ENCODE measurements at regions not wholly inside any gene's neighbourhood (a gene's known extent, or its start where the extent isn't known, plus 50 kb on each side); places are given as distances from the start of the nearest gene placed in this dataset.

- TF ChIP-seq CTCF (IDR thresholded peaks at IDR 0.05) (no peak), POLR2A (IDR thresholded peaks at IDR 0.05) (no peak), POLR2AphosphoS5 (IDR thresholded peaks at IDR 0.05) (no peak)
Observed at GRCh38 chr5:3324421-3325101, 271.1 kb upstream of the IRX1 start.

Measured in breast epithelium (tissue), 3 donors.